ENCODE measurements at regions not wholly inside any gene's neighbourhood (a gene's known extent, or its start where the extent isn't known, plus 50 kb on each side); places are given as distances from the start of the nearest gene placed in this dataset.

GRCh38 chr5:7325975-7326913 lies 69.7 kb upstream of the ADCY2 start:
- Mint-ChIP-seq H3K4me1 (no peaks in the 10 kb centered on the region), H3K9me3 (peaks cover 0 to 11% (median 0%) of the 10 kb centered on the region in 5 donors), H3K4me3 (no peak overlapping the region), H3K36me3 (no peaks in the 10 kb centered on the region), H3K27me3 (no peaks in the 10 kb centered on the region), H3K27ac (no peak overlapping the region)
- Histone ChIP-seq H3K27me3 (ENCODE audit: insufficient read depth, low read length, poor library complexity, severe bottlenecking) (no peaks in the 10 kb centered on the region), H3K4me1 (ENCODE audit: insufficient read depth, low read length) (no peaks in the 10 kb centered on the region), H3K4me3 (ENCODE audit: low read length) (no peak overlapping the region), H3K36me3 (ENCODE audit: insufficient read depth, low read length) (no peaks in the 10 kb centered on the region), H3K27ac (ENCODE audit: low read depth, low read length) (no peak overlapping the region), H3K9me3 (ENCODE audit: low read length) (no peaks in the 10 kb centered on the region)
- CTCF ChIA-PET = no interaction called here
- POLR2A ChIA-PET = no interaction called here
- no peak for DNase-seq

GRCh38 chr5:7329141-7329540 lies 66.8 kb upstream of the ADCY2 start:
- no peak overlapping the region for H3K27ac Mint-ChIP-seq
- CTCF ChIA-PET = no interaction called here
- no peaks in the 10 kb centered on the region for H3K4me1 Mint-ChIP-seq

GRCh38 chr5:7329712-7330111 lies 66.2 kb upstream of the ADCY2 start:
- H3K36me3 ChIP-seq (ENCODE audit: insufficient read depth, low read length) = no peaks in the 10 kb centered on the region
- Mint-ChIP-seq H3K9me3 (peaks cover 0 to 17% (median 2%) of the 10 kb centered on the region in 5 donors), H3K27ac (no peak overlapping the region), H3K36me3 (no peaks in the 10 kb centered on the region), H3K4me3 (no peak overlapping the region), H3K27me3 (no peaks in the 10 kb centered on the region), H3K4me1 (no peaks in the 10 kb centered on the region)
- no peaks in the 10 kb centered on the region for H3K4me1 ChIP-seq (ENCODE audit: insufficient read depth, low read length)
- no peak overlapping the region for H3K4me3 ChIP-seq (ENCODE audit: low read length)
- H3K27me3 ChIP-seq (ENCODE audit: insufficient read depth, low read length, poor library complexity, severe bottlenecking) = no peaks in the 10 kb centered on the region
- CTCF ChIA-PET = no interaction called here
- H3K9me3 ChIP-seq (ENCODE audit: low read length) = no peaks in the 10 kb centered on the region
- DNase-seq = no peak
- POLR2A ChIA-PET = no interaction called here
- H3K27ac ChIP-seq (ENCODE audit: low read depth, low read length) = no peak overlapping the region

More at GRCh38 chr5:7329141-7329540, 66.8 kb upstream of the ADCY2 start:
- H3K36me3 Mint-ChIP-seq = no peaks in the 10 kb centered on the region
- peaks cover 0 to 14% (median 2%) of the 10 kb centered on the region in 5 donors for H3K9me3 Mint-ChIP-seq
- H3K27ac ChIP-seq (ENCODE audit: low read depth, low read length) = no peak overlapping the region
- POLR2A ChIA-PET = no interaction called here
- no peaks in the 10 kb centered on the region for H3K36me3 ChIP-seq (ENCODE audit: insufficient read depth, low read length)
- H3K4me1 ChIP-seq (ENCODE audit: insufficient read depth, low read length) = no peaks in the 10 kb centered on the region
- no peaks in the 10 kb centered on the region for H3K27me3 Mint-ChIP-seq
- H3K4me3 Mint-ChIP-seq = no peak overlapping the region
- H3K4me3 ChIP-seq (ENCODE audit: low read length) = no peak overlapping the region
- H3K27me3 ChIP-seq (ENCODE audit: insufficient read depth, low read length, poor library complexity, severe bottlenecking) = no peaks in the 10 kb centered on the region
- no peak for DNase-seq
- H3K9me3 ChIP-seq (ENCODE audit: low read length) = no peaks in the 10 kb centered on the region

GRCh38 chr5:7330256-7330655 lies 65.7 kb upstream of the ADCY2 start:
- DNase-seq = no peak
- Mint-ChIP-seq H3K4me1 (no peaks in the 10 kb centered on the region), H3K27me3 (no peaks in the 10 kb centered on the region), H3K27ac (no peak overlapping the region), H3K36me3 (no peaks in the 10 kb centered on the region), H3K4me3 (no peak overlapping the region), H3K9me3 (peaks cover 0 to 17% (median 2%) of the 10 kb centered on the region in 5 donors)
- Histone ChIP-seq H3K9me3 (ENCODE audit: low read length) (no peaks in the 10 kb centered on the region), H3K4me3 (ENCODE audit: low read length) (no peak overlapping the region), H3K4me1 (ENCODE audit: insufficient read depth, low read length) (no peaks in the 10 kb centered on the region), H3K27ac (ENCODE audit: low read depth, low read length) (no peak overlapping the region), H3K27me3 (ENCODE audit: insufficient read depth, low read length, poor library complexity, severe bottlenecking) (no peaks in the 10 kb centered on the region), H3K36me3 (ENCODE audit: insufficient read depth, low read length) (no peaks in the 10 kb centered on the region)
- ChIA-PET POLR2A (no interaction called here), CTCF (no interaction called here)

GRCh38 chr5:7331131-7331530 lies 64.8 kb upstream of the ADCY2 start:
- H3K4me3 Mint-ChIP-seq = no peak overlapping the region

More at GRCh38 chr5:7331131-7331530, 64.8 kb upstream of the ADCY2 start:
- peaks cover 0 to 17% (median 2%) of the 10 kb centered on the region in 5 donors for H3K9me3 Mint-ChIP-seq
- no peaks in the 10 kb centered on the region for H3K9me3 ChIP-seq (ENCODE audit: low read length)
- no peaks in the 10 kb centered on the region for H3K36me3 Mint-ChIP-seq
- H3K27me3 ChIP-seq (ENCODE audit: insufficient read depth, low read length, poor library complexity, severe bottlenecking) = no peaks in the 10 kb centered on the region
- H3K4me1 ChIP-seq (ENCODE audit: insufficient read depth, low read length) = no peaks in the 10 kb centered on the region
- H3K27ac ChIP-seq (ENCODE audit: low read depth, low read length) = no peak overlapping the region
- CTCF ChIA-PET = no interaction called here
- H3K4me1 Mint-ChIP-seq = no peaks in the 10 kb centered on the region
- H3K27ac Mint-ChIP-seq = no peak overlapping the region
- no peaks in the 10 kb centered on the region for H3K27me3 Mint-ChIP-seq
- no peaks in the 10 kb centered on the region for H3K36me3 ChIP-seq (ENCODE audit: insufficient read depth, low read length)
- H3K4me3 ChIP-seq (ENCODE audit: low read length) = no peak overlapping the region
- DNase-seq = no peak
- POLR2A ChIA-PET = no interaction called here
